ENCODE measurements at regions not wholly inside any gene's neighbourhood (a gene's known extent, or its start where the extent isn't known, plus 50 kb on each side); places are given as distances from the start of the nearest gene placed in this dataset.

- Mint-ChIP-seq H3K36me3 (ENCODE audit: low read depth) (no peaks in the 10 kb centered on the region), H3K9me3 (peaks cover 39% of the 10 kb centered on the region), H3K27me3 (ENCODE audit: insufficient read depth) (no peaks in the 10 kb centered on the region), H3K4me3 (no peak overlapping the region), H3K4me1 (ENCODE audit: low read depth) (no peaks in the 10 kb centered on the region), H3K27ac (no peak overlapping the region)
- TF ChIP-seq, protein P1, sequence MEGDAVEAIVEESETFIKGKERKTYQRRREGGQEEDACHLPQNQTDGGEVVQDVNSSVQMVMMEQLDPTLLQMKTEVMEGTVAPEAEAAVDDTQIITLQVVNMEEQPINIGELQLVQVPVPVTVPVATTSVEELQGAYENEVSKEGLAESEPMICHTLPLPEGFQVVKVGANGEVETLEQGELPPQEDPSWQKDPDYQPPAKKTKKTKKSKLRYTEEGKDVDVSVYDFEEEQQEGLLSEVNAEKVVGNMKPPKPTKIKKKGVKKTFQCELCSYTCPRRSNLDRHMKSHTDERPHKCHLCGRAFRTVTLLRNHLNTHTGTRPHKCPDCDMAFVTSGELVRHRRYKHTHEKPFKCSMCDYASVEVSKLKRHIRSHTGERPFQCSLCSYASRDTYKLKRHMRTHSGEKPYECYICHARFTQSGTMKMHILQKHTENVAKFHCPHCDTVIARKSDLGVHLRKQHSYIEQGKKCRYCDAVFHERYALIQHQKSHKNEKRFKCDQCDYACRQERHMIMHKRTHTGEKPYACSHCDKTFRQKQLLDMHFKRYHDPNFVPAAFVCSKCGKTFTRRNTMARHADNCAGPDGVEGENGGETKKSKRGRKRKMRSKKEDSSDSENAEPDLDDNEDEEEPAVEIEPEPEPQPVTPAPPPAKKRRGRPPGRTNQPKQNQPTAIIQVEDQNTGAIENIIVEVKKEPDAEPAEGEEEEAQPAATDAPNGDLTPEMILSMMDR (IDR thresholded peaks at IDR 0.05) = no peak
- DNase-seq = no peak
Measured at GRCh38 chr18:72427721-72428120, 116.4 kb downstream of the CBLN2 start.

GRCh38 chr18:72419914-72420313 lies 124.2 kb downstream of the CBLN2 start:
- no peak overlapping the region for H3K4me3 Mint-ChIP-seq
- no peak overlapping the region for H3K27ac Mint-ChIP-seq
- H3K9me3 Mint-ChIP-seq = peaks cover 21% of the 10 kb centered on the region
- TF ChIP-seq, protein P1 (IDR thresholded peaks at IDR 0.05) = no peak
- H3K4me1 Mint-ChIP-seq (ENCODE audit: low read depth) = no peaks in the 10 kb centered on the region
- H3K36me3 Mint-ChIP-seq (ENCODE audit: low read depth) = no peaks in the 10 kb centered on the region
- no peaks in the 10 kb centered on the region; the same call in 1 of the 2 replicates for H3K27me3 Mint-ChIP-seq (ENCODE audit: insufficient read depth)
- no peak for DNase-seq

- H3K4me3 Mint-ChIP-seq = no peak overlapping the region
- H3K9me3 Mint-ChIP-seq = peaks cover 42% of the 10 kb centered on the region
- no peak overlapping the region for H3K27ac Mint-ChIP-seq
- no peak for DNase-seq
- no peaks in the 10 kb centered on the region for H3K4me1 Mint-ChIP-seq (ENCODE audit: low read depth)
- TF ChIP-seq, protein P1 (IDR thresholded peaks at IDR 0.05) = no peak
- no peaks in the 10 kb centered on the region for H3K36me3 Mint-ChIP-seq (ENCODE audit: low read depth)
- peaks cover 2% of the 10 kb centered on the region; the same call in 1 of the 2 replicates for H3K27me3 Mint-ChIP-seq (ENCODE audit: insufficient read depth)
Measured at GRCh38 chr18:72412927-72413326, 131.2 kb downstream of the CBLN2 start.

DNA sequence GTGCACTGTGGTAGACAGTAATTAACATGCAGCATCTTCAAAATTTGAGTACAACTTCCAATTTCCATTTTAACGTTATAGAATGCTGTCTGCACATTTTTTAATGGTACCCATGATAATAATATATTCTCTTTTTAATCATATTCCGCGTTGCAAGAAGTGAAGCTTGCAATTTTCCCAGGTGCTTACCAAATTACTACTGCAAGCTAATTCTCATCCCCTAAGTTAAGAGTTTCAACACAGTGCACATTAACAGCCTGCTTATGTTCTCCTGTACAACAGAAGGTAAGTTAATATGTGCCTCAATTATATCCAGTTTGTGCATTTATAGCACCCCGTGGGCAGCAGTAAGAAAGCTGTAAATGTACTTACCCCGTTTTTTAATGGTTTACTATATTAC lies 132.9 kb downstream of the CBLN2 start:
- Mint-ChIP-seq H3K4me1 (ENCODE audit: low read depth) (no peaks in the 10 kb centered on the region), H3K27me3 (ENCODE audit: insufficient read depth) (peaks cover 2% of the 10 kb centered on the region; the same call in 1 of the 2 replicates), H3K9me3 (peaks cover 48% of the 10 kb centered on the region), H3K27ac (no peak overlapping the region), H3K4me3 (no peak overlapping the region), H3K36me3 (ENCODE audit: low read depth) (no peaks in the 10 kb centered on the region)
- TF ChIP-seq, protein P1 (IDR thresholded peaks at IDR 0.05) = no peak
- no peak for DNase-seq

- Mint-ChIP-seq H3K4me3 (no peak overlapping the region), H3K9me3 (peaks cover 42% of the 10 kb centered on the region), H3K27me3 (ENCODE audit: insufficient read depth) (peaks cover 2% of the 10 kb centered on the region; the same call in 1 of the 2 replicates), H3K36me3 (ENCODE audit: low read depth) (no peaks in the 10 kb centered on the region), H3K27ac (no peak overlapping the region), H3K4me1 (ENCODE audit: low read depth) (no peaks in the 10 kb centered on the region)
- DNase-seq = no peak
- TF ChIP-seq, protein P1 (IDR thresholded peaks at IDR 0.05) = no peak
Measured at GRCh38 chr18:72410399-72410798, 133.7 kb downstream of the CBLN2 start.

DNA sequence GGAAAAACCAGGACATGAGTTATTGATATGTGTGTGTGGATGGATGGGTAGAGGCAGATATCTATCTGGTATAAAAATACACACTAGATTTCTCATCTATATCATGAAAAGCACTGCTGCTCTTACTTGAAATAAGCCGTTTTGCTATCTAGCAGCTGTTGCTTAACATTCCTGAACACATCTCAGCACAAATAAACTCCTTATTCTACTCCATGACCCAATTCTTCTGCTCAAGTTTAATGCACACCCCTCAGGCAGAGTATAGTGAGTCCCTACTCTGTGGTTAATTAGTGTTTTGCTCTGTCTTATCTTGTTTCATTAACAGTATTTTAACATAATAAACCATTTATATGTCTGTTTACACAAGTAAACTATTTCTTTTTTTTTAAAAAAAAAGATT lies 134.2 kb downstream of the CBLN2 start:
- peaks cover 2% of the 10 kb centered on the region; the same call in 1 of the 2 replicates for H3K27me3 Mint-ChIP-seq (ENCODE audit: insufficient read depth)
- no peak for DNase-seq
- no peaks in the 10 kb centered on the region for H3K36me3 Mint-ChIP-seq (ENCODE audit: low read depth)
- no peak overlapping the region for H3K4me3 Mint-ChIP-seq
- no peak overlapping the region for H3K27ac Mint-ChIP-seq
- peaks cover 37% of the 10 kb centered on the region for H3K9me3 Mint-ChIP-seq
- TF ChIP-seq, protein P1 (IDR thresholded peaks at IDR 0.05) = no peak
- H3K4me1 Mint-ChIP-seq (ENCODE audit: low read depth) = no peaks in the 10 kb centered on the region
